Stomach smooth muscle (tissue), 2 donors: ENCODE measurements at regions not wholly inside any gene's neighbourhood (a gene's known extent, or its start where the extent isn't known, plus 50 kb on each side); places are given as distances from the start of the nearest gene placed in this dataset.
"Not testable (repeated sequence)": the region's sequence is repeated elsewhere in the genome, so short reads cannot be mapped to it uniquely, and the experiment has no call there.

Experiments
- H3K27ac ChIP-seq: one replicate; pipeline ENCODE4 v1.7.0; 2013; ENCODE audit warnings: mild to moderate bottlenecking, low read length, inconsistent platforms
- H3K27me3 ChIP-seq, 2 donors: one replicate each; pipeline ENCODE4 v1.7.0; 2013; ENCODE audit warnings: low read length in 2 of 2; ENCODE audit not compliant: insufficient read depth in 2 of 2, control insufficient read depth in 1 of 2
- H3K36me3 ChIP-seq, 2 donors: one replicate each; pipeline ENCODE4 v1.7.0; 2013; ENCODE audit warnings: low read length in 2 of 2; ENCODE audit not compliant: control insufficient read depth in 2 of 2, insufficient read depth in 2 of 2
- H3K4me1 ChIP-seq: one replicate; pipeline ENCODE4 v1.7.0; 2013; ENCODE audit warnings: low read length; ENCODE audit not compliant: control insufficient read depth, insufficient read depth
- H3K4me3 ChIP-seq, 2 donors: one replicate each; pipeline ENCODE4 v1.7.0; 2013; ENCODE audit warnings: low read length in 2 of 2
- H3K9ac ChIP-seq, 2 donors: one replicate each; pipeline ENCODE4 v1.7.0; 2013; ENCODE audit warnings: low read length in 2 of 2, mild to moderate bottlenecking in 1 of 2
- H3K9me3 ChIP-seq, 2 donors: one replicate each; pipeline ENCODE4 v1.7.0; 2013; ENCODE audit warnings: low read length in 2 of 2; ENCODE audit not compliant: control insufficient read depth in 2 of 2
- donor health status: healthy.
- donor health status: Pancreatic carcinoma.

- Histone ChIP-seq H3K4me3 (no peak overlapping the region), H3K9me3 (no peaks in the 10 kb centered on the region), H3K27me3 (no peaks in the 10 kb centered on the region), H3K36me3 (no peaks in the 10 kb centered on the region), H3K4me1 (peaks cover 16% of the 10 kb centered on the region), H3K9ac (no peak overlapping the region), H3K27ac (no peak overlapping the region)
Observed at GRCh38 chr14:61147381-61147821, 133.7 kb downstream of the TMEM30B start.

GRCh38 chr14:61146899-61147298 lies 134.2 kb downstream of the TMEM30B start:
- no peak overlapping the region for H3K27ac ChIP-seq
- peaks cover 16% of the 10 kb centered on the region for H3K4me1 ChIP-seq
- H3K27me3 ChIP-seq, result no peaks in the 10 kb centered on the region
- H3K4me3 ChIP-seq, result no peak overlapping the region
- H3K9me3 ChIP-seq, result no peaks in the 10 kb centered on the region
- H3K36me3 ChIP-seq, result no peaks in the 10 kb centered on the region
- no peak overlapping the region for H3K9ac ChIP-seq

- Histone ChIP-seq H3K36me3 (no peaks in the 10 kb centered on the region), H3K4me1 (peaks cover 16% of the 10 kb centered on the region), H3K9me3 (no peaks in the 10 kb centered on the region), H3K27ac (no peak overlapping the region), H3K27me3 (no peaks in the 10 kb centered on the region), H3K4me3 (no peak overlapping the region), H3K9ac (no peak overlapping the region)
Observed at GRCh38 chr14:61145903-61146481, 135.1 kb downstream of the TMEM30B start.

- Histone ChIP-seq H3K27ac (no peak overlapping the region), H3K9me3 (no peaks in the 10 kb centered on the region)
Observed at GRCh38 chr14:61145034-61145902, 135.9 kb downstream of the TMEM30B start.

GRCh38 chr14:61144117-61145033 lies 136.8 kb downstream of the TMEM30B start:
- peaks cover 16% of the 10 kb centered on the region for H3K4me1 ChIP-seq
- not testable (repeated sequence) for H3K27me3 ChIP-seq, H3K9me3 ChIP-seq, H3K4me3 ChIP-seq, H3K36me3 ChIP-seq, H3K9ac ChIP-seq, H3K27ac ChIP-seq

More at GRCh38 chr14:61145034-61145902, 135.9 kb downstream of the TMEM30B start:
- Histone ChIP-seq H3K4me3 (no peak overlapping the region), H3K9ac (no peak overlapping the region), H3K36me3 (no peaks in the 10 kb centered on the region), H3K4me1 (peaks cover 16% of the 10 kb centered on the region), H3K27me3 (no peaks in the 10 kb centered on the region)

- no peaks in the 10 kb centered on the region for H3K27me3 ChIP-seq
- no peaks in the 10 kb centered on the region for H3K36me3 ChIP-seq
- no peaks in the 10 kb centered on the region for H3K9me3 ChIP-seq
- H3K4me1 ChIP-seq, result peaks cover 6% of the 10 kb centered on the region
- no peak overlapping the region for H3K4me3 ChIP-seq
- no peak overlapping the region for H3K9ac ChIP-seq
- no peak overlapping the region for H3K27ac ChIP-seq
Observed at GRCh38 chr14:61140872-61141271, 140.3 kb downstream of the TMEM30B start.

- Histone ChIP-seq H3K27me3 (no peaks in the 10 kb centered on the region), H3K27ac (no peak overlapping the region), H3K9me3 (no peaks in the 10 kb centered on the region), H3K9ac (no peak overlapping the region), H3K4me1 (peaks cover 4% of the 10 kb centered on the region), H3K4me3 (no peak overlapping the region), H3K36me3 (no peaks in the 10 kb centered on the region)
Observed at GRCh38 chr14:61140271-61140670, 140.9 kb downstream of the TMEM30B start.

GRCh38 chr14:61139006-61139599 lies 142.0 kb downstream of the TMEM30B start:
- Histone ChIP-seq H3K9me3 (no peaks in the 10 kb centered on the region), H3K9ac (no peak overlapping the region), H3K27me3 (no peaks in the 10 kb centered on the region), H3K36me3 (no peaks in the 10 kb centered on the region), H3K4me1 (no peaks in the 10 kb centered on the region), H3K4me3 (no peak overlapping the region), H3K27ac (no peak overlapping the region)

- no peaks in the 10 kb centered on the region for H3K4me1 ChIP-seq
- no peak overlapping the region for H3K9ac ChIP-seq
- no peak overlapping the region for H3K4me3 ChIP-seq
- H3K27me3 ChIP-seq, result no peaks in the 10 kb centered on the region
- no peaks in the 10 kb centered on the region for H3K9me3 ChIP-seq
- no peaks in the 10 kb centered on the region for H3K36me3 ChIP-seq
- H3K27ac ChIP-seq, result no peak overlapping the region
Observed at GRCh38 chr14:61132894-61133293, 148.2 kb downstream of the TMEM30B start.

GRCh38 chr14:61132336-61132735 lies 148.8 kb downstream of the TMEM30B start:
- Histone ChIP-seq H3K4me1 (no peaks in the 10 kb centered on the region), H3K4me3 (no peak overlapping the region), H3K9ac (no peak overlapping the region), H3K27ac (no peak overlapping the region), H3K9me3 (no peaks in the 10 kb centered on the region), H3K36me3 (no peaks in the 10 kb centered on the region), H3K27me3 (no peaks in the 10 kb centered on the region)
